Uterus (tissue), 2 donors: ENCODE measurements at regions not wholly inside any gene's neighbourhood (a gene's known extent, or its start where the extent isn't known, plus 50 kb on each side); places are given as distances from the start of the nearest gene placed in this dataset.

Source experiments
- CTCF ChIP-seq, 4 experiments: fragments of 200-600 bp in 2 of 4; fragments of 450-650 bp in 2 of 4; sonication (generic) in 2 of 4; IDR thresholded peaks; one replicate each; pipeline ENCODE4 v1.5.1; 2016 to 2019; ENCODE audit warnings: antibody characterized with exemption in 4 of 4, mild to moderate bottlenecking in 2 of 4, moderate library complexity in 1 of 4
- POLR2A ChIP-seq, 2 donors: fragments of 450-650 bp; IDR thresholded peaks; one replicate each; pipeline ENCODE4 v1.6.1; 2016; ENCODE audit warnings: antibody characterized with exemption in 2 of 2, mild to moderate bottlenecking in 1 of 2, moderate library complexity in 1 of 2

- TF ChIP-seq CTCF (IDR thresholded peaks at IDR 0.05) (no peak), POLR2A (IDR thresholded peaks at IDR 0.05) (no peak)
Observed at GRCh38 chr18:43601432-43601831, 324.1 kb upstream of the SYT4 start.
